ENCODE measurements at regions not wholly inside any gene's neighbourhood (a gene's known extent, or its start where the extent isn't known, plus 50 kb on each side); places are given as distances from the start of the nearest gene placed in this dataset.

DNA sequence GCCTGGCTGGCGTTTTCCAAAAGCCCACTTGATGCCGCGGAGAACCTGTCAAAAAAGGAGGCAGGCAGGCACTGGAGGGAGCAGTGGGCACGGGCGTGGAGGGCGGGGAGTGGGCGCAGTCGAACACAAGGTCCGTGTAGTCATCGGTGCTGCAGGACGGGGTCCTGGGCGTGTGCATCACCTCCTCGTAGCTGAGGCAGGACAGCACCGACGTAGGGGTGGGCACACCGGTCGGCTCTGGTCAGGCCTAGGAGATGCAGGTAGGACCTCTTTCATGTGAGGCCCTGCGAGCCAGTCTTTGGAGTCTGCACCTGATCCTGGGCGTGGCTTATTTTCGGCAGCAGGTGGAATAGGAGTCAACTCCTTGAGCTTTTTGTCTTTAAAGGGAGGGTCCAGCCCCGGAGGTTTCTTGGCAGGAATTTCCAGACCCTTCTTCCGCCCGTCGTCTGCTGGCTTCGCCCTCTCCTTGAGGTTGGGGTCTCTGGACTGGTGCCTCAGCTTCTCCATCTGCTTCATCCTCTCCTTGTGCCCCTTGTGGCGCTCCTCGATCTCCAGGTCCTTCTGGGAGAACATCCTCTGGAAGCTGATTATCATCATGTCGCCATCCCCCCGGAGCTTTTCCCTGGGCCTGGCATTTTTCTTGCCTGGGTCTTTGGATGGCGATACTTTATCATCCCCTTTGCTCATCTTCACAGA is 892.5 kb upstream of the LRRTM1 start (continued):
- TF ChIP-seq KDM1A (IDR thresholded peaks at IDR 0.05; ENCODE audit: borderline replicate concordance) (no peak), NR2F1 (conservative IDR thresholded peaks at IDR 0.05) (no peak)

DNA sequence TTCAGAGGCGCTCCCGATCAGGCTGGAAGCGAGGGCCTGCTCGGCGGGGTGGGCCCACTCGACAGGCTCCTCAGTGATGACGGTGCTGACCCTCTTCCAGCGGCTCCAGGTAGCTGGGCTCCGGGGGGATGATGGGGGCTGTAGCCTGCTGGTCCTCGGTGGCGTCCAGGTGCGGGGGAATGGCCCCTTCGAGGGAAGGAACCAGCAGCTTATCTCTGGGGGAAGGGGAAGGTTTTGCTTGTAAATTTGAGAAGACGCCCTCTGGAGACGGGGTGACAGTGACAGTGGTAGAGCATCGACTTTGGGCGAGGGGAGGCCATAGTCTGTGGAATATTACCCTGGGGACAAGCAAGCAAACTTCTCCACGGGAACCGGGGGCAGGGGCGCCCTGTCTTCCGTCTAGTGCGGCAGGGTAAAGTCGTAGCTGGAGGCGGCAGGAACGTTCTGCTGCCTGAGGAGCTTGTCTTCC is 891.9 kb upstream of the LRRTM1 start:
- Histone ChIP-seq H3K4me3 (no peak overlapping the region), H3K79me2 (ENCODE audit: control insufficient read depth, insufficient read depth, low read length) (no peaks in the 10 kb centered on the region), H3K4me1 (ENCODE audit: control insufficient read depth, insufficient read depth, low read length) (no peaks in the 10 kb centered on the region), H3K9me3 (replicated peaks; ENCODE audit: control insufficient read depth, insufficient read depth, low read length) (no peaks in the 10 kb centered on the region; the same call in 2 of the 3 replicates), H2AFZ (ENCODE audit: control insufficient read depth, low read depth, low read length) (no peak overlapping the region), H3K27ac (ENCODE audit: control insufficient read depth, insufficient read depth) (no peak overlapping the region), H4K20me1 (ENCODE audit: control insufficient read depth, insufficient read depth) (no peaks in the 10 kb centered on the region), H3K4me2 (ENCODE audit: control insufficient read depth, insufficient read depth) (no peak overlapping the region), H3K9ac (ENCODE audit: control insufficient read depth, insufficient read depth, low read length) (no peak overlapping the region), H3K36me3 (ENCODE audit: control insufficient read depth in 2 of 2, insufficient read depth in 2 of 2, low read length in 1 of 2) (no peaks in the 10 kb centered on the region), H3K27me3 (replicated peaks in 1 of 2; ENCODE audit: control insufficient read depth in 2 of 2, insufficient read depth in 2 of 2, low read length in 1 of 2) (no peaks in the 10 kb centered on the region)
- in situ Hi-C loops (cut with MboI): no loop called here
- FAIRE-seq (no peak), ATAC-seq (no peak), DNase-seq (ENCODE audit: low read depth, low spot score) (no peak)
- CTCF ChIA-PET: no interaction called here
- RAD21 ChIA-PET (ENCODE audit: unreplicated experiment): no interaction called here
- BruUV-seq (replicated peaks): no TSS peak
- WGBS (ENCODE audit: insufficient coverage, insufficient replicate concordance, low lambda C conversion rate, missing lambda C conversion rate): 40% methylated on average over 25 of the region's 25 CpGs
- TF ChIP-seq, protein P1, sequence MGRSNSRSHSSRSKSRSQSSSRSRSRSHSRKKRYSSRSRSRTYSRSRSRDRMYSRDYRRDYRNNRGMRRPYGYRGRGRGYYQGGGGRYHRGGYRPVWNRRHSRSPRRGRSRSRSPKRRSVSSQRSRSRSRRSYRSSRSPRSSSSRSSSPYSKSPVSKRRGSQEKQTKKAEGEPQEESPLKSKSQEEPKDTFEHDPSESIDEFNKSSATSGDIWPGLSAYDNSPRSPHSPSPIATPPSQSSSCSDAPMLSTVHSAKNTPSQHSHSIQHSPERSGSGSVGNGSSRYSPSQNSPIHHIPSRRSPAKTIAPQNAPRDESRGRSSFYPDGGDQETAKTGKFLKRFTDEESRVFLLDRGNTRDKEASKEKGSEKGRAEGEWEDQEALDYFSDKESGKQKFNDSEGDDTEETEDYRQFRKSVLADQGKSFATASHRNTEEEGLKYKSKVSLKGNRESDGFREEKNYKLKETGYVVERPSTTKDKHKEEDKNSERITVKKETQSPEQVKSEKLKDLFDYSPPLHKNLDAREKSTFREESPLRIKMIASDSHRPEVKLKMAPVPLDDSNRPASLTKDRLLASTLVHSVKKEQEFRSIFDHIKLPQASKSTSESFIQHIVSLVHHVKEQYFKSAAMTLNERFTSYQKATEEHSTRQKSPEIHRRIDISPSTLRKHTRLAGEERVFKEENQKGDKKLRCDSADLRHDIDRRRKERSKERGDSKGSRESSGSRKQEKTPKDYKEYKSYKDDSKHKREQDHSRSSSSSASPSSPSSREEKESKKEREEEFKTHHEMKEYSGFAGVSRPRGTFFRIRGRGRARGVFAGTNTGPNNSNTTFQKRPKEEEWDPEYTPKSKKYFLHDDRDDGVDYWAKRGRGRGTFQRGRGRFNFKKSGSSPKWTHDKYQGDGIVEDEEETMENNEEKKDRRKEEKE (IDR thresholded peaks at IDR 0.05): no peak
- no peak for TF ChIP-seq CBX3 (IDR thresholded peaks at IDR 0.05; ENCODE audit: borderline replicate concordance, low read depth)
- TF ChIP-seq NFYB (IDR thresholded peaks at IDR 0.05; ENCODE audit: insufficient read depth, low read depth, low read length): no peak
- POLR2A ChIA-PET: no interaction called here
- intact Hi-C loops (cut with micrococcal nuclease; ENCODE audit: unreplicated experiment): no loop called here
- SMC1A ChIA-PET (ENCODE audit: uncharacterized antibody, unreplicated experiment): no interaction called here
